Panc1 (cell line): ENCODE measurements at regions not wholly inside any gene's neighbourhood (a gene's known extent, or its start where the extent isn't known, plus 50 kb on each side); places are given as distances from the start of the nearest gene placed in this dataset.

Experiments
- CTCF ChIP-seq: fragments of 450-650 bp; IDR thresholded peaks from 2 replicates; pipeline ENCODE4 v1.5.1; 2017; ENCODE audit warnings: mild to moderate bottlenecking
- POLR2AphosphoS5 ChIP-seq: IDR thresholded peaks from 2 replicates; pipeline ENCODE4 v1.6.1; 2012; ENCODE audit warnings: mild to moderate bottlenecking, low read depth, low read length, moderate library complexity
- REST ChIP-seq, 2 experiments: IDR thresholded peaks; 2 replicates each; pipeline ENCODE4 v1.6.1; 2011 to 2012; ENCODE audit warnings: low read depth in 2 of 2, control low read depth in 1 of 2, low read length in 1 of 2, mild to moderate bottlenecking in 1 of 2, moderate library complexity in 1 of 2; ENCODE audit not compliant: insufficient read depth in 1 of 2
- SIN3A ChIP-seq: IDR thresholded peaks from 2 replicates; pipeline ENCODE4 v1.6.1; 2012; ENCODE audit warnings: low read depth, mild to moderate bottlenecking, low read length, moderate library complexity, borderline replicate concordance; ENCODE audit not compliant: insufficient read depth
- TCF7L2 ChIP-seq: IDR thresholded peaks from 2 replicates; pipeline ENCODE4 v1.6.1; 2011; ENCODE audit warnings: mild to moderate bottlenecking, low read depth, low read length, inconsistent platforms

- TF ChIP-seq TCF7L2 (no peak), CTCF (no peak), REST (IDR thresholded peaks at IDR 0.05; ENCODE audit: insufficient read depth in 1 of 2, low read depth in 2 of 2, low read length in 1 of 2) (no peak), POLR2AphosphoS5 (no peak), SIN3A (no peak)
These were observed 241.2 kb downstream of the KLF13 start for GRCh38 chr15:31567861-31568260.
